ENCODE measurements at regions not wholly inside any gene's neighbourhood (a gene's known extent, or its start where the extent isn't known, plus 50 kb on each side); places are given as distances from the start of the nearest gene placed in this dataset.

DNA sequence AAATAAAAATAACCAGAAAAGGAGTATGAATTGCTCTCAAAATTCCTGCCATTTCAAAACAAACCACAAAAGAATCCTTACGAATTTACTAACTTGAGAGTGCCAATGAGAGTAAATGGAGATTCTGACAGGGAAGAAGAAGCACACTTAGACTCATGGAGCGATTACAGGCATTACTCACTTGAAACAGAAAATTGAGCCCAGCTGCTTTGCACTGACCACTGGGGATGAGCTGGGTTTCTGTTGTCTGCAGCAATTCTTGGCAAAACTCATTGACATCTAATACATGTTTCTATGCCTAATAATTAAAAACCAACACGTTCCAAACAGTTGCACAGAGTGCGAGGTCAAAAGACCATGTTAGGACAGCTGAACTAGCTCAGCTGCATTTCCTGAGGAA, 731.6 kb downstream of the DNAH5 start:
- BruUV-seq (replicated peaks) = no TSS peak
- RAD21 ChIA-PET (ENCODE audit: low non-redundant PET in 1 of 2, low total read pairs in 2 of 2, uncharacterized antibody in 2 of 2, unreplicated experiment in 2 of 2) = no interaction called here
- H3K27me3 ChIP-seq (ENCODE audit: insufficient read depth, low read length) = no peaks in the 10 kb centered on the region
- no peaks in the 10 kb centered on the region for H3K36me3 ChIP-seq (ENCODE audit: control insufficient read depth in 1 of 2, insufficient read depth in 2 of 2, low read length in 2 of 2)
- no peaks in the 10 kb centered on the region for H3K79me2 ChIP-seq (ENCODE audit: insufficient read depth, low read length)
- no peak overlapping the region for H3K4me2 ChIP-seq (ENCODE audit: low read length)
- H3K9me2 ChIP-seq (ENCODE audit: insufficient read depth) = no peaks in the 10 kb centered on the region
- H4K20me1 ChIP-seq (ENCODE audit: insufficient read depth) = no peaks in the 10 kb centered on the region
- CTCF ChIA-PET = no interaction called here
- DNase-seq (ENCODE audit: low read depth, low spot score) (no peak), ATAC-seq (no peak)
- intact Hi-C loops (cut with micrococcal nuclease) = no loop called here
- H2AFZ ChIP-seq (ENCODE audit: low read depth, low read length, poor library complexity, severe bottlenecking) = no peak overlapping the region
- POLR2A ChIA-PET = no interaction called here
- H3K9me3 ChIP-seq (ENCODE audit: control insufficient read depth in 1 of 2, insufficient read depth in 1 of 2, low read depth in 1 of 2, low read length in 2 of 2) = peaks cover 8 to 21% of the 10 kb centered on the region in 2 experiments; a peak in 2 of 4 replicates
- TF ChIP-seq ZFX (IDR thresholded peaks at IDR 0.05) = no peak
- TF ChIP-seq POLR2A (IDR thresholded peaks at IDR 0.05; ENCODE audit: borderline replicate concordance, extremely low read depth, insufficient read depth, insufficient read length) = no peak
- no peak overlapping the region for H3K4me3 ChIP-seq (replicated peaks in 1 of 2; ENCODE audit: low read depth in 1 of 2, low read length in 2 of 2)
- H3K27ac ChIP-seq (ENCODE audit: low read depth, low read length) = no peak overlapping the region
- H3K9ac ChIP-seq (ENCODE audit: low read length) = no peak overlapping the region
- H3K4me1 ChIP-seq (ENCODE audit: control insufficient read depth in 1 of 2, insufficient read depth in 2 of 2, low read length in 2 of 2) = no peaks in the 10 kb centered on the region

DNA sequence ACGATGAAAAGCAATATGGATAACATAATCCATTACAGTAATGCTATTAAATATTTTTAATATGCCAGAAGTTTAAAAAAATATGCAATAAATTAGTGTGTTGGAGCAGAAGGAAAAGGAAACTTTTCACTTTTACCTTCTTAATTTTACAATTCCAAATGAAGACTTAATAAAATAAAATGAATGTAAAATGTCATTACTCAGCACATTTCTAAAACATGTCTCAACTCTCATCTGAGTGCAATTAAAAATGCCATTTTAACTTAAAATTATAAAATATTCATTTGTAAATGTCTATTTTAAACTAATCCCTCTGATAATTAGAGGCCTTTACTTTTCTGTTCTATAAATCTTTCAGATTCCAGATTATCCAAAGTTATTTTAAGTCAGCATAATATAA, 733.4 kb downstream of the DNAH5 start:
- no TSS peak for BruUV-seq (replicated peaks)
- intact Hi-C loops (cut with micrococcal nuclease) = no loop called here

DNA sequence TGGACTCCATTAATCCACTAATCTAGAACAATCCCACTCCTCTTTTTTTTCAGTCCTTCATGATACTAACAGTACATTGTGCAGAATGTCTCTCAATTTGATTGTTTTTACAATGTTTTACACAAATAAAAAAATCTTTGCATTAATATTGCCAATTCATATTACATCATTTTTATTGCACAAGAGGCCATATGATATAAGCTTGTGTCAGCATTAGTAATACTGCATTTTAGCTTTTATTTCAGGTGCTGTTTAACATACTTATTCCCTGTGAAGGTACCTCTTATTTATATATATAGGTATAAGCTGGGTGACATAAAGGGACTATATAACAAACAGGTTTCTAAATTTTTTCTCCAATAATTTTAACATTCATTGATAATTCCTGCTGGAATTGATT, 737.4 kb downstream of the DNAH5 start:
- no TSS peak for BruUV-seq (replicated peaks)
- no peaks in the 10 kb centered on the region for H3K79me2 ChIP-seq (ENCODE audit: insufficient read depth, low read length)
- H2AFZ ChIP-seq (ENCODE audit: low read depth, low read length, poor library complexity, severe bottlenecking) = no peak overlapping the region
- H3K4me2 ChIP-seq (ENCODE audit: low read length) = no peak overlapping the region
- H3K27ac ChIP-seq (ENCODE audit: low read depth, low read length) = no peak overlapping the region
- no peak overlapping the region for H3K4me3 ChIP-seq (replicated peaks in 1 of 2; ENCODE audit: low read depth in 1 of 2, low read length in 2 of 2)
- peaks cover 0 to 4% of the 10 kb centered on the region in 2 experiments; a peak in 2 of 4 replicates for H3K9me3 ChIP-seq (ENCODE audit: control insufficient read depth in 1 of 2, insufficient read depth in 1 of 2, low read depth in 1 of 2, low read length in 2 of 2)
- TF ChIP-seq, protein P1, sequence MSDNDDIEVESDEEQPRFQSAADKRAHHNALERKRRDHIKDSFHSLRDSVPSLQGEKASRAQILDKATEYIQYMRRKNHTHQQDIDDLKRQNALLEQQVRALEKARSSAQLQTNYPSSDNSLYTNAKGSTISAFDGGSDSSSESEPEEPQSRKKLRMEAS (IDR thresholded peaks at IDR 0.05) = no peak
- no peak for TF ChIP-seq CBX3 (IDR thresholded peaks at IDR 0.05; ENCODE audit: low read depth)
- intact Hi-C loops (cut with micrococcal nuclease) = no loop called here
- CTCF ChIA-PET = no interaction called here
- H3K36me3 ChIP-seq (ENCODE audit: control insufficient read depth in 1 of 2, insufficient read depth in 2 of 2, low read length in 2 of 2) = no peaks in the 10 kb centered on the region
- POLR2A ChIA-PET = no interaction called here
- no peaks in the 10 kb centered on the region for H4K20me1 ChIP-seq (ENCODE audit: insufficient read depth)
- no peaks in the 10 kb centered on the region for H3K4me1 ChIP-seq (ENCODE audit: control insufficient read depth in 1 of 2, insufficient read depth in 2 of 2, low read length in 2 of 2)
- no peaks in the 10 kb centered on the region for H3K27me3 ChIP-seq (ENCODE audit: insufficient read depth, low read length)
- H3K9ac ChIP-seq (ENCODE audit: low read length) = no peak overlapping the region
- ATAC-seq (no peak), DNase-seq (ENCODE audit: low read depth, low spot score) (no peak)
- H3K9me2 ChIP-seq (ENCODE audit: insufficient read depth) = no peaks in the 10 kb centered on the region
- RAD21 ChIA-PET (ENCODE audit: low non-redundant PET in 1 of 2, low total read pairs in 2 of 2, uncharacterized antibody in 2 of 2, unreplicated experiment in 2 of 2) = no interaction called here

More for the DNA sequence above, 733.4 kb downstream of the DNAH5 start:
- Histone ChIP-seq H2AFZ (ENCODE audit: low read depth, low read length, poor library complexity, severe bottlenecking) (no peak overlapping the region), H3K9me2 (ENCODE audit: insufficient read depth) (no peaks in the 10 kb centered on the region), H3K4me3 (replicated peaks in 1 of 2; ENCODE audit: low read depth in 1 of 2, low read length in 2 of 2) (no peak overlapping the region), H3K9ac (ENCODE audit: low read length) (no peak overlapping the region), H3K4me2 (ENCODE audit: low read length) (no peak overlapping the region), H3K79me2 (ENCODE audit: insufficient read depth, low read length) (no peaks in the 10 kb centered on the region), H3K27me3 (ENCODE audit: insufficient read depth, low read length) (no peaks in the 10 kb centered on the region), H3K27ac (ENCODE audit: low read depth, low read length) (no peak overlapping the region), H3K4me1 (ENCODE audit: control insufficient read depth in 1 of 2, insufficient read depth in 2 of 2, low read length in 2 of 2) (no peaks in the 10 kb centered on the region), H3K36me3 (ENCODE audit: control insufficient read depth in 1 of 2, insufficient read depth in 2 of 2, low read length in 2 of 2) (no peaks in the 10 kb centered on the region), H4K20me1 (ENCODE audit: insufficient read depth) (no peaks in the 10 kb centered on the region), H3K9me3 (ENCODE audit: control insufficient read depth in 1 of 2, insufficient read depth in 1 of 2, low read depth in 1 of 2, low read length in 2 of 2) (peaks cover 8 to 19% of the 10 kb centered on the region in 2 experiments; a peak in 2 of 4 replicates)
- ChIA-PET POLR2A (no interaction called here), CTCF (no interaction called here), RAD21 (ENCODE audit: low non-redundant PET in 1 of 2, low total read pairs in 2 of 2, uncharacterized antibody in 2 of 2, unreplicated experiment in 2 of 2) (no interaction called here)
- DNase-seq (ENCODE audit: low read depth, low spot score) = no peak
- ATAC-seq = no peak
- no peak for TF ChIP-seq RAD21 (IDR thresholded peaks at IDR 0.05; ENCODE audit: low read depth)
- no peak for TF ChIP-seq ZFX (IDR thresholded peaks at IDR 0.05)
- no peak for TF ChIP-seq JUND (IDR thresholded peaks at IDR 0.05)
- TF ChIP-seq YY1 (IDR thresholded peaks at IDR 0.05; ENCODE audit: extremely low read depth, insufficient replicate concordance, low read depth, low read length) = no peak
- no peak for TF ChIP-seq CBX3 (IDR thresholded peaks at IDR 0.05; ENCODE audit: low read depth)
- no peak for TF ChIP-seq SIN3A (IDR thresholded peaks at IDR 0.05; ENCODE audit: low read depth)

All from HCT116 (cell line).